Mesothelial cell of epicardium (in vitro differentiated cells): ENCODE measurements at regions not wholly inside any gene's neighbourhood (a gene's known extent, or its start where the extent isn't known, plus 50 kb on each side); places are given as distances from the start of the nearest gene placed in this dataset.

Source experiments
- DNase-seq, 2 experiments: peaks; one replicate each; pipeline ENCODE4 v3.0.0; 2021; ENCODE audit warnings: low spot score in 2 of 2; ENCODE audit not compliant: unreplicated experiment in 2 of 2
- H3K27ac Mint-ChIP-seq: 2 replicates; pipeline ENCODE4 v1.8.0; 2021; ENCODE audit warnings: mixed read lengths
- H3K27me3 Mint-ChIP-seq: 2 replicates; pipeline ENCODE4 v1.8.0; 2021; ENCODE audit warnings: low read depth, mixed read lengths
- H3K36me3 Mint-ChIP-seq: 2 replicates; pipeline ENCODE4 v1.8.0; 2021; ENCODE audit warnings: mixed read lengths
- H3K4me1 Mint-ChIP-seq: 2 replicates; pipeline ENCODE4 v1.8.0; 2021; ENCODE audit warnings: mixed read lengths
- H3K4me3 Mint-ChIP-seq: 2 replicates; pipeline ENCODE4 v1.8.0; 2021; ENCODE audit warnings: mild to moderate bottlenecking, moderate library complexity, mixed read lengths
- H3K9me3 Mint-ChIP-seq: 2 replicates; pipeline ENCODE4 v1.8.0; 2021; ENCODE audit warnings: mixed read lengths
- CTCF ChIP-seq: fragments of 200-600 bp; sonication (generic); IDR thresholded peaks from one replicate; pipeline ENCODE4 v1.5.0; 2021; ENCODE audit warnings: antibody characterized with exemption; ENCODE audit not compliant: unreplicated experiment

- peaks cover 10% of the 10 kb centered on the region for H3K9me3 Mint-ChIP-seq
- no peaks in the 10 kb centered on the region for H3K4me1 Mint-ChIP-seq
- H3K27ac Mint-ChIP-seq = no peak overlapping the region
- TF ChIP-seq CTCF = no peak
- no peaks in the 10 kb centered on the region for H3K36me3 Mint-ChIP-seq
- peaks cover 45% of the 10 kb centered on the region for H3K27me3 Mint-ChIP-seq
- H3K4me3 Mint-ChIP-seq = no peak overlapping the region
- DNase-seq = no peak
Measured at GRCh38 chr15:98063871-98064270, 103.4 kb downstream of the ARRDC4 start.

DNA sequence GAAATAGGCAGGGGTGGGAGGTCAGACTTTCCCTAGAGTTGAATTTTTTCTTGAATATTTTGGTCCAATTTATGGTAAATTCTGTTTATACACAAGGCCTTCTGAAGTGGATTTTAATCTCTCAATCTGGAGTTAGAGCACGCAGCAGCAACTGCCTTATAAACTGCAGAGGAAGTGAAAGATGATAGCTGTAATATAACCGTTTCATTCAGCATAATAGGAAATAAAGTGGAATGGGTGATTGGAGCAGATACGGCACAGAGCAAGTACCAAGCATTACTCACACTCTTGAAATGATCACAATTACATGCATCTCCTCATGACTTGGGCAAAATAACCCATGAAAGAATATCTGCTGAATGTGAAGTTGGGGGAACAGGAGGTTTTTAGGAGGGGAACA is 106.8 kb downstream of the ARRDC4 start:
- H3K27me3 Mint-ChIP-seq = peaks cover 43% of the 10 kb centered on the region
- DNase-seq = no peak
- H3K27ac Mint-ChIP-seq = no peak overlapping the region
- no peak overlapping the region for H3K4me3 Mint-ChIP-seq
- no peak for TF ChIP-seq CTCF
- H3K36me3 Mint-ChIP-seq = no peaks in the 10 kb centered on the region
- H3K4me1 Mint-ChIP-seq = no peaks in the 10 kb centered on the region
- peaks cover 19% of the 10 kb centered on the region for H3K9me3 Mint-ChIP-seq

GRCh38 chr15:98069256-98069655 is 108.8 kb downstream of the ARRDC4 start:
- Mint-ChIP-seq H3K27me3 (peaks cover 29% of the 10 kb centered on the region), H3K4me3 (no peak overlapping the region), H3K4me1 (no peaks in the 10 kb centered on the region), H3K36me3 (no peaks in the 10 kb centered on the region), H3K9me3 (peaks cover 27% of the 10 kb centered on the region), H3K27ac (no peak overlapping the region)
- TF ChIP-seq CTCF = no peak
- DNase-seq = no peak

DNA sequence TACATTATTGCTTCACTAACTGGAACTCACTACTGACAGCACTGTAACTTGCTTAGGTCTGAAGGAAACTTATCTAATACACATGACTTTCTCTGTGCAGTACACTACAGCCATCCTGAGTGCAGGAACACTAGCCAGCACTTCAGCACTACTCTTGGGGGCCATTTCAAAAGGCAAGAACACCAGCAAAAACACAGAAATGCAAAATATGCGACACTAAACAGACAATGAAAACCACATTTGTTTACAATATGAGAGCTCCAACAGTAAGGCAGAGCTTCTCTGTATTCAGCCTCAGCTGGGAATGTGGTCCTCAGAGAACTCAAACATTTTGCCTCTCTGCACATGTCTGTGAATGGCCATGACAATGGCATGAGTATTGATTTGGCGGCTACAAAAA is 109.6 kb downstream of the ARRDC4 start:
- no peaks in the 10 kb centered on the region for H3K36me3 Mint-ChIP-seq
- no peak overlapping the region for H3K27ac Mint-ChIP-seq
- no peak overlapping the region for H3K4me3 Mint-ChIP-seq
- peaks cover under 1% of the 10 kb centered on the region for H3K4me1 Mint-ChIP-seq
- no peak for DNase-seq
- peaks cover 27% of the 10 kb centered on the region for H3K9me3 Mint-ChIP-seq
- TF ChIP-seq CTCF = no peak
- peaks cover 21% of the 10 kb centered on the region for H3K27me3 Mint-ChIP-seq

GRCh38 chr15:98071786-98072185 is 111.3 kb downstream of the ARRDC4 start:
- no peak overlapping the region for H3K4me3 Mint-ChIP-seq
- no peak overlapping the region for H3K27ac Mint-ChIP-seq
- no peaks in the 10 kb centered on the region for H3K36me3 Mint-ChIP-seq
- peaks cover 9% of the 10 kb centered on the region for H3K27me3 Mint-ChIP-seq
- no peak for TF ChIP-seq CTCF
- H3K9me3 Mint-ChIP-seq = peaks cover 27% of the 10 kb centered on the region
- no peak for DNase-seq
- peaks cover 16% of the 10 kb centered on the region for H3K4me1 Mint-ChIP-seq

GRCh38 chr15:98075441-98075840 is 114.9 kb downstream of the ARRDC4 start:
- Mint-ChIP-seq H3K27ac (no peak overlapping the region), H3K9me3 (peaks cover 18% of the 10 kb centered on the region), H3K4me3 (no peak overlapping the region), H3K36me3 (no peaks in the 10 kb centered on the region), H3K4me1 (peaks cover 23% of the 10 kb centered on the region), H3K27me3 (peaks cover 4% of the 10 kb centered on the region)
- TF ChIP-seq CTCF = no peak
- no peak for DNase-seq
